HG02852 (cell line): ENCODE measurements at regions not wholly inside any gene's neighbourhood (a gene's known extent, or its start where the extent isn't known, plus 50 kb on each side); places are given as distances from the start of the nearest gene placed in this dataset.
"Not testable (repeated sequence)": the region's sequence is repeated elsewhere in the genome, so short reads cannot be mapped to it uniquely, and the experiment has no call there.

Source experiments
- ATAC-seq: cut with Tn5 transposase; IDR thresholded peaks from one replicate; pipeline ENCODE4 v1.9.1; 2021; ENCODE audit warnings: mild to moderate bottlenecking, moderate library complexity; ENCODE audit not compliant: unreplicated experiment

DNA sequence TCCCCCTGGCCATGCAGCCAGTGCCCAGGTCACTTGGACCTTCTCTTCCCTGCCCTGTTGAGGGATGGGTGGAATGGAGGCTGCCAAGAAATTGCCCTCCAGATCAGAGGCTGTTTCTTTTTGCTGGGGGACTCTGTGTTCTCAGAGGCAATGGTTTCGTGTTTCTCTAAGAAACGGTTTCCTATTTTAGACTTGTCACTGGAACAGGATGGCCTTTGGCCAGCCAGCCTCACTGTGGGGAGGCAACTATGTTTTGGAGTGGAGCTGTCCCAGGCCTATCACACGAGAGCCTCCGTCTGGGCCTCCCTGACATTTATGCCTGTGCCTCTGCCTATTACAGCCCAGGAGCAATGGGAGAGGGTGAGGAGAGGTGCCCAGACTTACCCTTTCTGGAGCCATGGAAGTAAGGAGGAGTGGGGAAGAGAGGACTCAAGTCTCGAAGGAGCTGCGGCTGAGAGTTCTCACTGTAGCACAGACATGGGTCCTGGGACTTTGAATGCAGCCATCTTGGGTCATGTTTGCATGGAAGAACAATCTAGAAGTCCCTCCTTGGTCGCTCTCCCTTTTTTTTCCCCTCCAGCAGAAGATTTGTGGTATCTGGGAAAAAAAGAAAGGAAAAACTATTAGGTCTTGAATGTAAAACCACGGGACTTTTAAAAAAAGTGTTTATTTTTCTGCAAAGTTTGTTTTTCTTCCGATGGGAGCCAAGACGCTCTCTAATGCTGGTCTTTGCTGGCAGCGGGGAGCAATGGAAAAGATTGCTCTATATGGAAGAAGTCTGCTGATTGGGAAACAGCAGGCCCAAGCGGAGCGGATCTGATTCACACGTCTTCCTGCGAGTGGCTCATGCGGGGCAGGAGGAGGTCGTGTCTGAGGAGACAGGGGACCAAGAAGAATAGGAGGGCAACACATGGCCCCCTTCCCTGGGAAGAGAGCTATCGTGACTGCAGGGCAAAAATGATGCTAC is 219.2 kb downstream of the FOXD2 start:
- ATAC-seq, result no peak

DNA sequence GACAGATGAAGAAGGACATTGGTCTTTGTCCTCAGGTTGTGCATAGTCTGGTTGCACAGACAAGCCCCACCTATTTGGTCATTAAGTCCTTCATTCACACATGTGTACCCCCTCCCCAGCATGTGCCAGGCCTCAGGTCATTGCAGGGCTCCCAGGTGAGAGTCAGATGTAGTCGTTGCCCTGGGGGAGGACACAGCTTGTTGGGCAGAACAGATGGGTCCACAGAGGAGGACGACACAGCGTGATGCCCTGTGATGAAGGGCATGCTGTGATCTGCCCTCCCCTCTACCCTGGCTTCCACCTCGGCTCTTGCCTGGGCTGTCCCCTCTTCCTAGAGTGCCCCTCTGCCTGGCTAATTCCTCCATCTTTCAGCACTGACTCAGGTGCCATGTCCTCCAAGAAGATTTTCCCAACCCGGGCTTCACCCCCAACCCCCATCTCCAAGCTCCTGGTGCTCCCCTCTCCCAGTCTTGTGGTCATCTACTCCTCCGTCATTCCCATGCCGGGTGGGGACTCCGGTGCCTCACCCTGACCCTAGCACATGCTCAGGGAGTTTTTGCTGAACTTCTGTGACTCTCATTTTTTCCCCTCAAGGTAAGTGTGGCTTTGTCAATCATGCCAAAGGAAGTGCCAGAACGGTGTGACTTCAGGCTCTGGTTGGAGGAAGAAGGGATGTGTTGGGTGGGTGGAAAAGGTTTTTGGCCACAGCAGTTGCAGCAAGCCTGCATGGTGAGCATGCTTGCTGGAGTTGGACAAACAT is 220.5 kb downstream of the FOXD2 start:
- ATAC-seq, result no peak

DNA sequence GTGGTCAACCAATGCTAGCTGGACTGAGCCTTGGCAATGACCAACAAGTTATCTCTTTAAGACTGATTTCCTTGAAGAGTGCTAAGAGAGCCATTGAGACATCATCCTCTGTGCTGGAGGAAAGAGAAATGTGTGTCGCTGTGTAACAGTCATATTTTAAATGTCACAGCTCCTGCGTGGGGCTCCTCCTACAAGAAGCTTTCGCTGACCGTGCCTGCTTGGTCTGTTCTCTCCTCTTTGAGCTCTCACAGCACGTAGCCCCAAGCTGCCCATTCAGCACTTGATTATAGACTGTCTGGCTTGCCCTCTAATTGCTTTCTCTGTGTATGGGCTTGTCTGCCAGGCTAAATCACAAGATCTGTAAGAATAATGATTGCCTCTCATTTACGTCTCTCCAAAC is 221.3 kb downstream of the FOXD2 start:
- no peak for ATAC-seq

DNA sequence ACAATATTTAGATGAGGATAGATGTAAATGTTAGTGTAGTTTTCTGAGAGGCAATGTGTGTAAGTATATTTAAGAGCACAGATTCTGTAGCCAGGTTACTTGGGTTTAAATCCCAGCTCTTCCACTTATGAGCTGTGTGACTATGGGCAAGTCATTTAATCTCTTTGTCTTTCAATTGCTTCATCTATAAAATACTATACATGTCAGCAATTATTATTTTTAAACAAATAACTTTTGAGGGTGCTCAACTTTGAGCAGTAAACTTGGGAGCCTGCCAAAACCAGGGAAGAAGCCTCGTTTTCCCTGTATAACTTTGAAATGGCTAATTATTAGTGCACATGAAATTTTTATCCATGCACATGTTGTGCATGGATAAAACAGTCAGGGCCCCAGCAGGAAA is 222.8 kb downstream of the FOXD2 start:
- no peak for ATAC-seq

DNA sequence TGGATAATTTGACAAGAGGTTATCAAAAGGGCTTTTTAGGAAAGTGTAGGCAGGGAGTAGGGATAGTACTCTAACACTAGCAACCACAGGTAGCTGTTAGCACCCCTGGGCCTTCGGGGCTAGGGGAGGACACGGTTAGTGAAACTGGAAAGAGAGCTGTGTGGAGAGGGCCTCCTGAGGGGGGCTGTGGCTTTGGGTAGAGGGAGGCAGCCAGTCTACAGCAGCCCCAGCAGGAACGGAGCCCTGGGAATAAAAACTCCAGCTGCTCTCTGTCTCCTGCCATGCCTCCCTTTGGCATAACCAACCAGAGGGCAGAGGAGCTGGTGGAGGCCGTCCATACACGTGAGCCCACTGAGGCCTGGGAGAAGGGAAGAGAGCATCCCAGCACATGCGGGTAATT is 223.2 kb downstream of the FOXD2 start:
- ATAC-seq, result no peak

DNA sequence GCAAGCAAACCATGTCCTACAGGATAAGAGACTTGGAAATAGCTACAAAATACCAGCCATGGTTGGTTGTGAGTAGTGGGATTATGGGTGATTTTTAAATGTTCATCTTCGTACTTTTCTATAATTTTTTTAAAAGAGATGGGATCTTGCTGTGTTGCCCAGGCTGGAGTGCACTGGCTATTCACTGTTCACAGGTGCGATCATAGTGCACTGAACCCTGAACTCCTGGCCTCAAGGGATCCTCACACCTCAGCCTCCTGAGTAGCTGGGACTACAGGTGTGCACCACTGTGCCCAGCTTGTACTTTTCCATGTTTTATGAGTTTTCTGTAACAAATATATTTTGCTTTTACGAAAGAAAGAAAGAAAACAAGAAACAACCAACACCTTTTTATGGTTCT is 224.2 kb downstream of the FOXD2 start:
- no peak for ATAC-seq

DNA sequence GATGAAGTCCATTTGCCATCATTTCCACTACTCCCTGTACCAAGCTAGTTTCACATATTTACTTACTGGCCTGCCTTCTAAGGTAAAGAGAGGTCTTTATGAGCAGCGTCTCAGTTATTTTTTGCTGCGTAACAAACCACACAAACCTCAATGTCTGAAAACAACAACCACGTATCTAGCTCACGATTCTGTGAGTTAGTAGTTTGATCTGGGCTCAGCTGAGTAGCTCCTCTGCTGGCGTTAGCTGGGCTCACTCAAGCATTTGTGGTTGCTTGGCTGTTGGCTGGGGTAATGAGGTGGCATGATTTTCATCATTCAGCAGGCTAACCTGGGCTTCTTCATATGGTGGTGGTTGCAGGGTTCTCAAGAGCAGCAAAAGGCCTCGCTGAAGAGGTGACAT is 225.4 kb downstream of the FOXD2 start:
- ATAC-seq, result no peak

DNA sequence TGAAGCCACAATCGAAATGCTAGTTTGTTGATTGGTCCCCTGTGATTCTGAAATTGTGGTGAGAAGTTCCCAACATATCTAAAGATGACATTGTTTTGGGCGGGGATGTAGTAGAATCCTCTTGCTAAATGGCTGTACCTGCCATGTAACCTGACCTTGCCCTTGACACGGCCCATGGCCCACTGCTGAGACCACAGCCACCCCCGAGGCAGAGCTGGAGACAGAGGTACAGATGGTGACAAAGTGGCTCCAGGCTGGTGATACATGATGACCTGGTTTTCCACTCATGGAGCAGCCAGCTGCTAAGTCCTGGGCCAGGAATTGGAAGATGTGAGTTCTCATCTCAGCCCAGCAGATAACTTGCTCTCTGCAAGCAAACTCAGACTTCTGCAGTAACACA is 226.5 kb downstream of the FOXD2 start:
- no peak for ATAC-seq

DNA sequence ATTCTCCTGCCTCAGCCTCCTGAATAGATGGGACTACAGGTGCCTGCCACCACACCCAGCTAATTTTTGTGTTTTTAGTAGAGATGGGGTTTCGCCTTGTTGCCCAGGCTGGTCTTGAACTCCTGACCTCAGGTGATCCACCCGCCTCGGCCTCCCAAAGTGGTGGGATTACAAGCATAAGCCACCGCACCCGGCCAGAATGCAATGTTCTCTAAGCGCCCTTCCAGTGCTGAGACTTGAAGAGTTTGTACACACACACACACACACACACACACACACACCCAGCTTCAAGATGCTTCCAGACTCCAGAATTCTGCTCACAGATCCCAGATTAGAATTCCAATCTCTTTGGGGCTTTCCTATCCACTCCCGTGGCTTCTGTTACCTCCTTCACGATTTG is 227.1 kb downstream of the FOXD2 start:
- not testable (repeated sequence) for ATAC-seq

DNA sequence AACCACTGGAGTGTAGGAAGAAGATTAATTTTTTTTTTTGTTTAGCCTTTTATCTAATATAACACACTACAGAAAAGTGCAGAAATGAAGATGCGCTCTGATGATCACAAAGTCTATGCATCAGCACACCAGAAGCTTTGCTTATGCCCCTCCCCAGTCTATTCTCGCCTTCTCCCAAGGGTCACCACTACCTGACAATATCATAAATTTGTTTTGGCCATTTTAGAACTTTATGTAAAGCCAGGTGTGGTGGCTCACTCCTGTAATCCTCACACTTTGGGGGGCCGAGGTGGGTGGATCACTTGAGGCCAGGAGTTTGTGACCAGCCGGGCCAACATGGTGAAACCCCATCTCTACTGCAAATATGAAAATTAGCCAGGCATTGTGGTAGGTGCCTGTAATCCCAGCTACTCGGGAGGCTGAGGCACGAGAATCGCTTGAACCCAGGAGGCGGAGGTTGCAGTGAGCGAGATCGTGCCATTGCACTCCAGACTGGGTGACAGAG is 231.3 kb downstream of the FOXD2 start:
- ATAC-seq, result no peak

DNA sequence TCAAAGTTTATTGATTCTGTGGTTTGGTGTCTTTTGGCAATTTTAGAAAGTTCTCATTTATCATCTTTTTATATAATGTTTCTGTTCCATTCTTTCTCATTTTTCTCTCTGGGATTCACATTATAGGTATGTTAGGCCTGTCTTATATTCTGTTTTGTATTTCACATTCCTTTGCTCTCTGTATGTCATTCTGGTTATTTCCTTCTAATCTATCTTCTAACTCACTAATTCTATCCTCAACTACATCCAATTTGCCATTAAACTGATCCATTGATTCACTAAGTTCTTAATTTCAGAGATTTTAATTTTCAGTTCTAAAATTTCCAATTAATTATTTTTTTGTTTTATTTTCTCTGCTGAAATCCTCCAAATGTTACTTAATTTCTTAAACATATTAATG is 234.8 kb downstream of the FOXD2 start:
- ATAC-seq, result no peak

DNA sequence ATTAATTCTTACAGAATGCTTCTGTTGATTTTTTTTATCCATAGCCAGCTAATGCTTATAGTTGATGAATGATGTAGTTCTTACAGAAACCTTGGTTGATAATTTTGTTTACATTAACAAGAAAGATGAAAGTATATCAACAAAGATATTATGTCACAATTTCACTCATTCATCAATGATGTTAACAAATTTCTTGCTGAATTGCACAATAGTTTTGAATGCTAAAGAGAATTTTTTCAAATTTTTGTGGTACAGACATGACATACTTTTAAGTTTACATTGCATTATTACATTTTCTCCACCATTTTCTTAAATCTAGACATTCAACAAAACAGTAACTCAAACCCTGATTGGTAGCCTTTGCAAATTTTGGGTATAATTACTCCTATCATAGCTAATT is 236.3 kb downstream of the FOXD2 start:
- no peak for ATAC-seq

DNA sequence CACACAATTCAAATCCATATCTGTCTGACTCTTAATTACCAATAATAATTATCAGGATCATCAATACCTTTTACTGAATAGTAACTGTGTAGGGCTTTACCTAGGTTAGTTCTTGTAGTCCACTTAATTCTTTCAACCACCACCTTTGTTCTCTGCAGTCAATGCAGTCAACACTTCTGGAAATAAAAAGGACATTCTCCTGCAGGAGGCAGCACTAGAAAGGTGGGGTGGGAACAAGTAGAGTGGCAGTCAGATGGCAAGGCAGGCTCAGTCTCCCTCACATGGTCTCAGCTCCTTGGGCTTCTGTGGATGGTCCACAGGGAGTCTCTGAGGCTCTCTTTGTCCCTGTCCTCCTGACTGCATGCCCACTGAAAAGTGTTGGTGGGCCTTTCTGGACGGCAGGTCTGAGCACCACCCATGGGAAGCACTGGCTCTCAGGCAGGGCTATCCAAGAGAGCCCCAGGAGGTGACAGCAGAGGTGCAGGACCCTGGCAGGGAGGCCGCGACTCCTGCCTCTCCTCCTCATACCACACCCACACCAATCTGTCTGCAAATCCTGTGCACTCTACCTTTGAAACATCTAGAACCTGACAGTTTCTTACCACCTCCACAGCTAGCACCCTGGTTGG is 237.3 kb downstream of the FOXD2 start:
- no peak for ATAC-seq

DNA sequence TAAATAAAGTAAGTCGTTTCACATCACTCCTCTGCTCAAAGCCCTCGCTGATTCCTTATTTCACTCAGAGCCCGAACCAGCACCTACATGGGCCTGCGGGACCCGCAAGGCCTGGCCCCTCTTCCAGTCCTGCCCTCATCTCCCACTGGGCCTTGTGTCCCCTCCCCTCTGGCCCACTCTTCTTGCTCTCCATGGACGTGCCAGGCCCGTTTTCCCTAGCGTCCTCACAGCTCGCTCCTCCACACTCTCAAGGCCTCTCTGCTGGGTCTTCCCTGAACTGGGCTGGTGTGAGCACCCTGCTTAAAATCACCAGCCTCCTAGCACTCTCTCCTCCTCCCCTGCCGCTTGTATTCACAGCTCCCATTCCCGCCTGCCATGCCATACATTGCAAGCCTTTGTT is 237.9 kb downstream of the FOXD2 start:
- ATAC-seq, result no peak

DNA sequence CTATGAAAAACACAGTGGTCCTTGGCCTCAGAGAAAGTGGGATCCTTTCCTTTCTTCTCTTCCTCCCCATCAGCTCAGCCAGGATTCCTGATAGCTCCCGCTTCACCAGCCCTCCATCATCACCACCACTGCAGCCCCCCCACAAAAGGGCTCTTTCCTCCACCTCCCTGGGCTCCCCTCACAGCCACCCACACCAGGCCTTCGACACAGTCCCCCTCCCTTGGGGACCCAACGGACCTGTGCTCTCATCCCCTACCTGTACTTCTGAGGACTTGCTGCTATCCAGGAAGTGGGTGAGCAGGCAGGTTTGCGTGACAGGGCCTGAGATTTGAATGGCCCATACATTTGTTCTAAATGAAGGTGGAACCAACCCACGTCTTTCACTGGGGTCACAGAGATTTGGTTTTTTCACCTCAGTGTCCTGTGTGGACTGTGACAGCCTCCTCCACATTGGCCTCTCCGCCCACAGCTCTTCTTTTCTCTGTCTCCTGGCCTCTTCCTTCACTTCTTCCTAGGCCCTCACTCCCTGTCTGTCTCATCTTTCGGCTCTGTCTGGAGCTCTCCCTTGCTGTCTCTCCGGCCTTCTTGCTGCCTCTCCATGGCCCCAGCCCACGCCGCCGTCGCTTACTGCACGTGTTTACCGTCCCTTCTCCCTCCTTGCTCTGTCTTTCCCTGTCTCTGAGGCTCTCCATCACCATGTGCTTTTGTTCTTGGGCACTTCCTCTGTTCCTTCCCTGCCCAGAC is 238.6 kb downstream of the FOXD2 start:
- no peak for ATAC-seq

DNA sequence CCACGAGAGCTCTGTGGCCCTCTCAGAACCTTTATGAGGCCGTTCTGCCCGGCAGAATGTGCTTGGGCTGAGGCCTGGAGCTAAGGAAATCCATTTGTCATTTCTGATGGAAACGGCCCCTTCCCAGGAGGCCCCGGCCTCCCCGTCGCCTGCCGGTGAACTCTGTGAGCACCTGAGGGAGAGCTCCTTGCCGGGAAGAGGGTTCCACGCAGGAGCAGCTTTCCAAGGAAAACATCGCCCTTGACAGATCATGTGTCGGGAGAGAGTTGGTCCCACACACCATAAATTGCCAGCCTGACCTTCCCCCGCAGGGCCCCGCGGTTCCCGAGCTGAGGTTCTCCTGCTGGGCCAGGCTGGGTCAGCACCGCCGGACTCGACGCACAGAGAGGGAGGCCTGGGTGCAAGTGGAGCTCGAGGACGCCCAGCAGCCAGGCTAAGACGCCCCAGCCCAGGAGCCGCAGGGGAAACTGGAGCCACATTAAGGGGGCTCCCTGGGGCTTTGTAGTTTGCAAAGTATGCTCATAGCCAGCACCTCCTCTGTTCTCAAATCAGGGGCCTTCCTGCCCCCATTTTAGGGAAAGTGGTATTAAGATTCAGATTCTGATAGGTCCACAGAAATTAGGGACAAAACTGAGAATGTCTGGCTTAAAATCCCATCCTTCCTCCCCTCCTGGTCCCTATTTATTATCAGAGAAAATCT is 239.5 kb downstream of the FOXD2 start:
- ATAC-seq, result no peak

DNA sequence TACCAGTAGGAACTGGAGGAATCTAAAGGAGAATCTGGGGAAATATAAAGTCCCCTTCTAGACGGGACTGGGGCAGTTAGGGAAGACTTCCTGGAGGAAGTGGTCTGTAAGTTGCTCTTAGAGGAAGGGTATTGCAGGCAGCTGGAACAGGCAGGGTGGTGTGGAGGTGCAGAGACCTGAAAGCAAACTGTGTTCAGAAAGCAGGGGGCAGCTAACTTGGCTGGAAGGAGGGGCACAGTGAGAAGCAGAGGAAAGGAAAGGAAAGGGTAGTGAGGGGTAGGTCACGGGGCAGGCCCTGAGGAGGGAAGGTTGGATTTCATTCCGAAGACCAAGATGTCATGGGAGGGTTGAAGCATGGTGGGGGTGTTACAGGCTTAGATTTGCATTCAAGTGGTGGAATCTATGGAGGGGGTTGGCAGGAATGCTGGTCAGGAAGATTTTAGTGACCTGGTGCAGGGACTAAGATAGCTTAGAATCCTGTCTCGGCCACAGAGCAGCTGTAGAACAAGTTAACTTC is 240.7 kb downstream of the FOXD2 start:
- no peak for ATAC-seq

DNA sequence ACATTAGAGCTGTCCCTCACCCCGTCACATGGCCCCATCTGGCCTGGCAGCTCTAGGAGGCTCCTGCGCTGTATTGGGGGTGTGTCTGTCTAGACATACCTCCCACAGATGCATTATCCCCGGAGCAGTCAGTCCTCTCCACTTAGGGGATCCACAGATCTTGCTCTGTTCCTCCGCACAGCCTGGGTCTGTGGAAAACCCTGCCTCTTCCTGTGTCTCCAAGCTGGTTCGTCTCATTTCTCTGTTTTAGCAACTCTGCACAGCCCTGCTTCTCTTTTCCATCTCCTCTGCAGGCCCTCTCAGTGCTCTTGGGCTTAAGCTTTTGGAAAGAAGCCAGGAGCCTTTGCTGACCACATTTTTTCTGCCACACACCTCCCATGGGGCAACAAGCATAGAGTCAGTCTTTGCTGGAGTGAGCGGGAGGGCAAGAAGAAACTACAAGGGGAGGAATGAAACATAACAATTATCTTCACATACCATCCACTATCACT is 241.5 kb downstream of the FOXD2 start:
- no peak for ATAC-seq

DNA sequence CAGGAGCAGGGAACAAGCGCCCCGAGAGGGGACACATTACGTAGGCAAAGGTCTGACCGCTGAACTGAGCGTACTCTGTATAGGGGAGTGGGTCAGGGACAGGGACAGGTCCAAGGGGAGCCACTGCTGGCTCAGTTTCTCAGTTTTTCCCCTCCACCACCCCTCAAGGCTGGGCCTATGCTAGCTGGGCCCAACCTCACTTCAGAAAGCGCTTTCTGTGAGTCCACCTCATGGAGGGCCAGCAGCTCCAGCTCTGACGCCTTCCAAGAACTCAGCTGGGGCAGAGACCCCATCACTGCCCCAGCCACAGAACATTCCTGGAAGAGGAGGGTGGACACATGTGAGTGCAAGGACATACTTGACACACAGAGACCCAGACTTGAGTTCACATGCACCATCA is 242.0 kb downstream of the FOXD2 start:
- no peak for ATAC-seq
